ENCODE measurements at regions not wholly inside any gene's neighbourhood (a gene's known extent, or its start where the extent isn't known, plus 50 kb on each side); places are given as distances from the start of the nearest gene placed in this dataset.

DNA sequence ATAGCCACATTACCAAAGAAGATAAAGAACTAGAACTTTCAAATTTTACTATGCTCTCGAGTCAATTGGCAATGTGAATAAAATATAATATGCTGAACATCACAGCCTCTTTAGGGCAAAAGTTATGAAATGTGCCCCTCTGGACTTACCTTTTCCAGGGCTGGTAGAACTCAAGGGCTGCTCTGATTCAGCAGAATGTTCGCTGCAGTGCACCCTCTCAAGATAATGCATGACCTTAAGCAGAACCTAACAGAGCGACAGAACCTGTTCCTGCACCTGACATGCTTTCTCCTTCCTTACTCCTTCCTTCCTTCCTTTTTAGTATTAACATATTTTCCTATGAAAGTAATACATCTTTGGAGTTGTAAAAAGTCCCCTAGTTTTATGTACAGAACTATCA lies 65.4 kb upstream of the STXBP5 start:
- no peak for DNase-seq

GRCh38 chr6:147141711-147142308 lies 62.4 kb upstream of the STXBP5 start:
- DNase-seq = no peak

DNA sequence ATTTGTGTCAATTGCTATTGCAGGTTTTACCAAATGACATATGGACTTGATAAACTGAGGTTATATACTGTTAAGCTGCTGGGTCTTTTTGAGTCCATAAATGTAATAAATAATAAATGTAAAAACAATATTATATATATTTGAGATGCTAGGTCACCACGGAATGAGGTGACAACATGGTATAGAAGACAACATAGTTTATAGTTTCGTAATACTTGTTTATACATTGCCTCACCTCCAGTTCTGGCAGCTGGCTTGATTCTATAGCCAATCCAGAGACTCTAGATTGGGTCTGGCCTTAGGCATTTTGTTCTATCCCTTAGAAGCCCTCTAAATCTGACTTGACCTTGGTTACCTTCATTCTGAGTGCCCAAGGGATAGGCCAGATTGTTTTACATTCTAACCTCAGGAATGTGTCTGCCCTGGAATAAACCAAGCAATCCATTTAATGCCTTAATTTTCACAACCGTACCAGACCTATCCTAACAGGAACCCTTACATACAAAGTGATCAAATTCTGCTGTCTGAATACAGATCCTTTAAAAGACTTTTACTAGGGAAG lies 61.5 kb upstream of the STXBP5 start:
- no peak for DNase-seq

DNA sequence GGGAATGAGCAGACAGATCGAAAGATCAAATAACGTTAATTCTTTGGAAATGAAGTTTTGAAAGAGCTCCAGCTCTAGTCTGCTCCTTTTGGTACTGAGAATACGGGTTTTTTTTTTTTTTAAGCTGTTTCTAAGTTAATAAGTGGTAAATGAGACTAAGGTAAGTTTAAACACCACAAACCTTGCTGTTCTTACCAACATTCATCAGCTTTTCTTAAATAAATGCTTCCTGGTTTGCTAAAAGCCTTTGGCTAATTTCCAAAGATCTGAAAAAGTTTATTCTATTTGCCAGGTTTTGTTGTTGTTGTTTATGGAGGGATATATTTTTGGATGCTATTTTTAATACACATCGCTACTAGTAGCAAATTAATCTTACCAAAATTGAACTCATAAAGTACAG lies 55.1 kb upstream of the STXBP5 start:
- no peak for DNase-seq

DNA sequence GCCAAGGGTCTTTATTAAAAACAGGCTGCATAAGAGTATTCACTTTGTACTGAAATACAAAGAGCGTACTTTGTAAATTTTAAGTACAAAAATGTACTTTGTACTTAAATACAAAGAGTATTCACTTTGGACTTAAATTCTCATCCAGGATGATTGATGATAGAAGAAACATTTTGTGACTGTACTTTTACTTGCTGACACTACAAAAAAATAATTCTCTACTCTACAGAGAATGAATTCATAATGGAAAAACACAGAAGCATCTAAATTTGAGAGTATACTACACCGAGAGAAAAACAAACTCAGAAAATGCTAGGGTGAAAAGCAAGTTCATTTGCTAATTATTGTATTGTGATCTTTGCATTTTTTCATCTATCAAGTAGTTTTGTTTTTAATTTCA lies 54.4 kb upstream of the STXBP5 start:
- no peak for DNase-seq

DNA sequence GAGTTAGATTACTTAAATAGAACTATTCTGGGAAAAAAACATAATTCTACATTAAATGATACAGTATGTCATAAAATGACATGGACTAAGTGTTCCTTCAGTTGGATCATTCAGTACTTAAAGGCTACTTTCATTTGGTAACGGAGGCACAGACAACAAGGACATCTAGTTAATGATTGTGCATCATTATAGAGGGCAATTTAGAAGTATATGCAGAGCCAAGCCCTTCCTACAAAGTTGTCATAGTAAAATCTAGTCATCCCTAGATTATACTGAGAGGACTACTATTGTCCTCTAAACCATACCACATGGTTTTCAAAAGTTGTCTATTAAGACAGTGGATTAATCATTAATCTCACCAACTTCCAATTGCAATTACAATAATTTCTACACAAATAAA lies 53.9 kb upstream of the STXBP5 start:
- DNase-seq = no peak

All from CD4-positive, alpha-beta T cell treated with Interleukin-15 for 1 hour (primary cell).